GM12891 (cell line): ENCODE measurements at regions not wholly inside any gene's neighbourhood (a gene's known extent, or its start where the extent isn't known, plus 50 kb on each side); places are given as distances from the start of the nearest gene placed in this dataset.

Source experiments
- POLR2A ChIP-seq: IDR thresholded peaks from 2 replicates; pipeline ENCODE4 v1.6.1; 2011; ENCODE audit warnings: low read depth, low read length, control low read depth
- POLR2AphosphoS5 ChIP-seq: IDR thresholded peaks from 2 replicates; pipeline ENCODE4 v1.6.1; 2011; ENCODE audit warnings: low read depth, low read length, control low read depth
- TAF1 ChIP-seq: IDR thresholded peaks from 2 replicates; pipeline ENCODE4 v1.6.1; 2011; ENCODE audit warnings: low read depth, low read length, control low read depth

GRCh38 chr1:58841455-58841854 is 57.6 kb upstream of the JUN start:
- TF ChIP-seq POLR2AphosphoS5: no peak
- TF ChIP-seq POLR2A: no peak
- TF ChIP-seq TAF1: no peak
